ENCODE measurements at regions not wholly inside any gene's neighbourhood (a gene's known extent, or its start where the extent isn't known, plus 50 kb on each side); places are given as distances from the start of the nearest gene placed in this dataset.
"Not testable (repeated sequence)": the region's sequence is repeated elsewhere in the genome, so short reads cannot be mapped to it uniquely, and the experiment has no call there.

- intact Hi-C loops (cut with DNase I; ENCODE audit: low total_unique reads): no loop called here
- no peaks in the 10 kb centered on the region for H3K36me3 ChIP-seq
- no peak overlapping the region for H3K4me3 ChIP-seq
- WGBS, 5 donors: 58 to 79% (median 64%) methylated on average over 1 of the region's 1 CpG
- H3K4me1 ChIP-seq: no peaks in the 10 kb centered on the region
- H3K27me3 ChIP-seq: no peaks in the 10 kb centered on the region
- no peak for DNase-seq
- TF ChIP-seq POLR2A (IDR thresholded peaks at IDR 0.05) (no peak), CTCF (IDR thresholded peaks at IDR 0.05) (no peak), POLR2AphosphoS5 (IDR thresholded peaks at IDR 0.05) (no peak), EP300 (IDR thresholded peaks at IDR 0.05) (no peak)
- no peaks in the 10 kb centered on the region for H3K9me3 ChIP-seq
- H3K27ac ChIP-seq: no peak overlapping the region
Observed at GRCh38 chr7:113756250-113756649, 162.6 kb downstream of the PPP1R3A start.

GRCh38 chr7:113752689-113753088 is 166.1 kb downstream of the PPP1R3A start:
- no peak for DNase-seq
- no peaks in the 10 kb centered on the region for H3K9me3 ChIP-seq
- H3K27ac ChIP-seq: no peak overlapping the region
- WGBS, 5 donors: 74 to 81% (median 79%) methylated on average over 3 of the region's 3 CpGs
- TF ChIP-seq CTCF (IDR thresholded peaks at IDR 0.05): no peak
- TF ChIP-seq POLR2A (IDR thresholded peaks at IDR 0.05): no peak
- TF ChIP-seq EP300 (IDR thresholded peaks at IDR 0.05): no peak
- TF ChIP-seq POLR2AphosphoS5 (IDR thresholded peaks at IDR 0.05): no peak
- H3K4me3 ChIP-seq: no peak overlapping the region
- H3K27me3 ChIP-seq: no peaks in the 10 kb centered on the region
- intact Hi-C loops (cut with DNase I; ENCODE audit: low total_unique reads): no loop called here
- no peaks in the 10 kb centered on the region for H3K36me3 ChIP-seq
- H3K4me1 ChIP-seq: no peaks in the 10 kb centered on the region

- H3K4me1 ChIP-seq: no peaks in the 10 kb centered on the region
- no peak for DNase-seq
- no peaks in the 10 kb centered on the region for H3K36me3 ChIP-seq
- 41 to 52% (median 49%) methylated on average over 2 of the region's 2 CpGs for WGBS, 5 donors
- H3K9me3 ChIP-seq: no peaks in the 10 kb centered on the region
- no peak for TF ChIP-seq CTCF (IDR thresholded peaks at IDR 0.05)
- TF ChIP-seq POLR2AphosphoS5 (IDR thresholded peaks at IDR 0.05): no peak
- no peak for TF ChIP-seq EP300 (IDR thresholded peaks at IDR 0.05)
- no peak for TF ChIP-seq POLR2A (IDR thresholded peaks at IDR 0.05)
- no peaks in the 10 kb centered on the region for H3K27me3 ChIP-seq
- no peak overlapping the region for H3K4me3 ChIP-seq
- no peak overlapping the region for H3K27ac ChIP-seq
- intact Hi-C loops (cut with DNase I; ENCODE audit: low total_unique reads): no loop called here
Observed at GRCh38 chr7:113752289-113752688, 166.5 kb downstream of the PPP1R3A start.

- intact Hi-C loops (cut with DNase I; ENCODE audit: low total_unique reads): no loop called here
- Histone ChIP-seq H3K4me3 (no peak overlapping the region), H3K4me1 (no peaks in the 10 kb centered on the region), H3K27me3 (no peaks in the 10 kb centered on the region), H3K36me3 (no peaks in the 10 kb centered on the region), H3K9me3 (no peaks in the 10 kb centered on the region), H3K27ac (no peak overlapping the region)
- 60 to 88% (median 64%) methylated on average over 1 of the region's 1 CpG for WGBS, 5 donors
- no peak for DNase-seq
- TF ChIP-seq EP300 (IDR thresholded peaks at IDR 0.05) (no peak), POLR2AphosphoS5 (IDR thresholded peaks at IDR 0.05) (no peak), POLR2A (IDR thresholded peaks at IDR 0.05) (no peak), CTCF (IDR thresholded peaks at IDR 0.05) (no peak)
Observed at GRCh38 chr7:113751547-113751946, 167.3 kb downstream of the PPP1R3A start.

- H3K27ac ChIP-seq; H3K4me3 ChIP-seq; intact Hi-C loops (cut with DNase I; ENCODE audit: low total_unique reads); H3K9me3 ChIP-seq; H3K36me3 ChIP-seq; H3K4me1 ChIP-seq; H3K27me3 ChIP-seq; DNase-seq: not testable (repeated sequence)
- WGBS, 5 donors: 86 to 96% (median 91%) methylated on average over 4 to 5 of the region's 5 CpGs
Observed at GRCh38 chr7:113748385-113748784, 170.4 kb downstream of the PPP1R3A start.

- intact Hi-C loops (cut with DNase I; ENCODE audit: low total_unique reads); DNase-seq; H3K9me3 ChIP-seq; H3K27ac ChIP-seq; H3K36me3 ChIP-seq; H3K27me3 ChIP-seq; H3K4me3 ChIP-seq; H3K4me1 ChIP-seq: not testable (repeated sequence)
- 84 to 93% (median 91%) methylated on average over 31 to 33 of the region's 34 CpGs for WGBS, 5 donors
Observed at GRCh38 chr7:113742946-113743431, 175.8 kb downstream of the PPP1R3A start.
